Gastroesophageal sphincter (tissue), 4 donors: ENCODE measurements at regions not wholly inside any gene's neighbourhood (a gene's known extent, or its start where the extent isn't known, plus 50 kb on each side); places are given as distances from the start of the nearest gene placed in this dataset.

Source experiments
- ATAC-seq: fragments of 150-250 bp; one replicate; pipeline ENCODE4 v1.9.1; 2016; ENCODE audit warnings: mild to moderate bottlenecking, moderate library complexity
- H3K27ac ChIP-seq, 4 donors: fragments of 200-600 bp; sonication (generic) in 3 of 4; 1 replicate in 3 of 4; 2 replicates in 1 of 4; pipeline ENCODE4 v1.5.1; 2016 to 2019
- H3K27me3 ChIP-seq: fragments of 200-600 bp; sonication (generic); one replicate; pipeline ENCODE4 v1.5.1; 2019
- H3K36me3 ChIP-seq, 2 donors: fragments of 200-600 bp; sonication (generic); one replicate each; pipeline ENCODE4 v1.5.1; 2019; ENCODE audit warnings: control low read depth in 1 of 2
- H3K4me1 ChIP-seq, 3 donors: fragments of 200-600 bp; sonication (generic); 1 replicate in 2 of 3; 2 replicates in 1 of 3; pipeline ENCODE4 v1.5.1; 2016 to 2019; ENCODE audit warnings: control low read depth in 2 of 3
- H3K4me3 ChIP-seq, 2 donors: fragments of 200-600 bp; sonication (generic); one replicate each; pipeline ENCODE4 v1.5.1; 2019; ENCODE audit warnings: mild to moderate bottlenecking in 1 of 2, moderate library complexity in 1 of 2
- H3K9me3 ChIP-seq, 3 donors: fragments of 200-600 bp; sonication (generic); one replicate each; pipeline ENCODE4 v1.5.1; 2017 to 2019; ENCODE audit warnings: control low read depth in 2 of 3
- EP300 ChIP-seq: sonication (generic); formaldehyde crosslinking; IDR thresholded peaks from one replicate; pipeline ENCODE4 v1.6.1; 2017; ENCODE audit warnings: antibody characterized with exemption, mild to moderate bottlenecking
- POLR2A ChIP-seq, 2 donors: fragments of 450-650 bp; IDR thresholded peaks; one replicate each; pipeline ENCODE4 v1.6.1; 2017; ENCODE audit warnings: antibody characterized with exemption in 2 of 2, mild to moderate bottlenecking in 2 of 2, moderate library complexity in 1 of 2
- POLR2AphosphoS5 ChIP-seq: sonication (generic); formaldehyde crosslinking; IDR thresholded peaks from one replicate; pipeline ENCODE4 v1.6.1; 2017; ENCODE audit warnings: antibody characterized with exemption
- WGBS, 2 donors: methylation state at CpG; one replicate each; pipeline ENCODE4 v1.1.5; 2018; ENCODE audit warnings: low coverage in 1 of 2; 5-methylcytosine and 5-hydroxymethylcytosine counted together
- TF ChIP-seq, protein P1 (sequence below), 4 experiments: fragments of 200-600 bp in 2 of 4; fragments of 450-650 bp in 2 of 4; sonication (generic) in 1 of 4; IDR thresholded peaks; one replicate each; pipeline ENCODE4 v1.5.1; 2017 to 2019; ENCODE audit warnings: antibody characterized with exemption in 4 of 4, mild to moderate bottlenecking in 2 of 4, moderate library complexity in 2 of 4

DNA sequence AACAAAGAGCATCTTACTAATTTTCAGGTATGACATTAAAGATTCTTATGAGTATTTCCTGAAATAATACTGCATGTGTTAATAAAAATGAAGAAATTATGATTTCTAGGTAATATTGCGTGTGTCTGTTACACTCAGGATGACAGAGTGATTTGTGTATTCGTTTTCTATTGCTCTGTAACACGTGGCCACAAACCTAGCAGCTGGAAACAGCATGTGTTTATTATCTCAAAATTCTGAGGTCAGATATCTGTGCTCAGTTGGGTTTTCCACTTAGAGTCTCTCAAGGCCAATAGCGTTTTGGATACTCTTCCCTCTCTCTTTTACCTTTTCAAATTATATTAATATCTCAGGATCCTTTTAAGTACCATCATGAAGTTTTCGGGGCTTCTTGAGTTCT, 667.9 kb upstream of the CDH7 start:
- Histone ChIP-seq H3K27me3 (no peaks in the 10 kb centered on the region), H3K36me3 (no peaks in the 10 kb centered on the region), H3K9me3 (no peaks in the 10 kb centered on the region), H3K27ac (no peak overlapping the region), H3K4me1 (no peaks in the 10 kb centered on the region), H3K4me3 (no peak overlapping the region)
- 27 to 58% methylated on average over 4 to 5 of the region's 5 CpGs for WGBS, 2 donors
- no peak for TF ChIP-seq EP300
- TF ChIP-seq, protein P1, sequence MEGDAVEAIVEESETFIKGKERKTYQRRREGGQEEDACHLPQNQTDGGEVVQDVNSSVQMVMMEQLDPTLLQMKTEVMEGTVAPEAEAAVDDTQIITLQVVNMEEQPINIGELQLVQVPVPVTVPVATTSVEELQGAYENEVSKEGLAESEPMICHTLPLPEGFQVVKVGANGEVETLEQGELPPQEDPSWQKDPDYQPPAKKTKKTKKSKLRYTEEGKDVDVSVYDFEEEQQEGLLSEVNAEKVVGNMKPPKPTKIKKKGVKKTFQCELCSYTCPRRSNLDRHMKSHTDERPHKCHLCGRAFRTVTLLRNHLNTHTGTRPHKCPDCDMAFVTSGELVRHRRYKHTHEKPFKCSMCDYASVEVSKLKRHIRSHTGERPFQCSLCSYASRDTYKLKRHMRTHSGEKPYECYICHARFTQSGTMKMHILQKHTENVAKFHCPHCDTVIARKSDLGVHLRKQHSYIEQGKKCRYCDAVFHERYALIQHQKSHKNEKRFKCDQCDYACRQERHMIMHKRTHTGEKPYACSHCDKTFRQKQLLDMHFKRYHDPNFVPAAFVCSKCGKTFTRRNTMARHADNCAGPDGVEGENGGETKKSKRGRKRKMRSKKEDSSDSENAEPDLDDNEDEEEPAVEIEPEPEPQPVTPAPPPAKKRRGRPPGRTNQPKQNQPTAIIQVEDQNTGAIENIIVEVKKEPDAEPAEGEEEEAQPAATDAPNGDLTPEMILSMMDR (IDR thresholded peaks at IDR 0.05) = no peak
- no peak for TF ChIP-seq POLR2AphosphoS5
- TF ChIP-seq POLR2A (IDR thresholded peaks at IDR 0.05) = no peak
- no peak for ATAC-seq

DNA sequence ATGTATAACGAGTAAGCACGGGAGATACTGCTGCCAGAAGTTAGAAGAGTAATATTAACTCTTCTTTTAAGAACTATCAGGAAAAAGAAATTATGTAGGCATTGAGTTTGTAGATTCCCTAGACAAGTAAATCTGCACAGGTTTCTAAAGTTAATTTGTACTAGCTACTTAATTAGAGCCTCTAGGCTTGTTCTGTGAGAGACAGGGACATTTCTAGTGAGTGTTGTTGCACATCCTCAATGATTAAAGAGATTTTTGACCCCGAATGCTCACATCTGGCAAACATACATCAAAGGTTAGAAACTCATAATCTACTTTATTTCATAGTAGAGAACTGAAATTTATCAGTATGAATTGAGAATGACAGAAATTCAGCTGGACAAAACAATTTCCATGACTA, 669.0 kb upstream of the CDH7 start:
- 59 to 74% methylated on average over 3 of the region's 3 CpGs for WGBS, 2 donors
- H3K27me3 ChIP-seq = no peaks in the 10 kb centered on the region
- no peaks in the 10 kb centered on the region for H3K9me3 ChIP-seq
- no peak for ATAC-seq
- no peaks in the 10 kb centered on the region for H3K36me3 ChIP-seq
- no peak overlapping the region for H3K4me3 ChIP-seq
- TF ChIP-seq, protein P1 (IDR thresholded peaks at IDR 0.05) = no peak
- TF ChIP-seq EP300 = no peak
- TF ChIP-seq POLR2AphosphoS5 = no peak
- no peak for TF ChIP-seq POLR2A (IDR thresholded peaks at IDR 0.05)
- H3K4me1 ChIP-seq = no peaks in the 10 kb centered on the region
- H3K27ac ChIP-seq = no peak overlapping the region

- no peaks in the 10 kb centered on the region for H3K9me3 ChIP-seq
- no peak overlapping the region for H3K4me3 ChIP-seq
- H3K36me3 ChIP-seq = no peaks in the 10 kb centered on the region
- H3K27me3 ChIP-seq = no peaks in the 10 kb centered on the region
- no peak overlapping the region for H3K27ac ChIP-seq
- TF ChIP-seq POLR2AphosphoS5 (no peak), POLR2A (IDR thresholded peaks at IDR 0.05) (no peak), EP300 (no peak)
- TF ChIP-seq, protein P1 (IDR thresholded peaks at IDR 0.05) = no peak
- WGBS, 2 donors = 89 to 90% methylated on average over 3 of the region's 3 CpGs
- ATAC-seq = no peak
- H3K4me1 ChIP-seq = no peaks in the 10 kb centered on the region
Measured at GRCh38 chr18:65073060-65073550, 677.7 kb upstream of the CDH7 start.

GRCh38 chr18:65057439-65058083, 693.3 kb upstream of the CDH7 start:
- ATAC-seq = no peak
- WGBS, 2 donors = 54 to 59% methylated on average over 8 to 9 of the region's 9 CpGs
- Histone ChIP-seq H3K27me3 (no peaks in the 10 kb centered on the region), H3K9me3 (no peaks in the 10 kb centered on the region), H3K27ac (no peak overlapping the region), H3K36me3 (no peaks in the 10 kb centered on the region), H3K4me3 (no peak overlapping the region), H3K4me1 (no peaks in the 10 kb centered on the region)
- TF ChIP-seq, protein P1 (IDR thresholded peaks at IDR 0.05) = no peak
- TF ChIP-seq POLR2AphosphoS5 (no peak), POLR2A (IDR thresholded peaks at IDR 0.05) (no peak), EP300 (no peak)

GRCh38 chr18:65056575-65056974, 694.2 kb upstream of the CDH7 start:
- Histone ChIP-seq H3K9me3 (no peaks in the 10 kb centered on the region), H3K27me3 (no peaks in the 10 kb centered on the region), H3K4me3 (no peak overlapping the region), H3K27ac (no peak overlapping the region), H3K36me3 (no peaks in the 10 kb centered on the region), H3K4me1 (no peaks in the 10 kb centered on the region)
- TF ChIP-seq POLR2A (IDR thresholded peaks at IDR 0.05) = no peak
- TF ChIP-seq, protein P1 (IDR thresholded peaks at IDR 0.05) = no peak
- TF ChIP-seq POLR2AphosphoS5 = no peak
- no peak for TF ChIP-seq EP300
- no peak for ATAC-seq
- WGBS, 2 donors = 26 to 51% methylated on average over 2 of the region's 2 CpGs
